Keratinocyte (primary cell): ENCODE measurements at regions not wholly inside any gene's neighbourhood (a gene's known extent, or its start where the extent isn't known, plus 50 kb on each side); places are given as distances from the start of the nearest gene placed in this dataset.

ENCODE experiments used
- DNase-seq: peaks from one replicate; pipeline ENCODE4 v3.0.0-alpha.2; 2011; ENCODE audit warnings: low read depth, missing footprints, low spot score
- FAIRE-seq: peaks from 2 replicates; lab custom pipeline; 2011; peaks lifted over from hg19 to GRCh38; lab: Jason Lieb, UNC
- H2AFZ ChIP-seq: 2 replicates; pipeline ENCODE4 v1.6.0; 2012; ENCODE audit warnings: low read length, control low read depth, inconsistent platforms; ENCODE audit not compliant: control insufficient read depth
- H3K27ac ChIP-seq: 2 replicates; pipeline ENCODE4 v1.5.1; 2011; ENCODE audit warnings: low read length; ENCODE audit not compliant: control insufficient read depth, insufficient read depth
- H3K27me3 ChIP-seq: 3 replicates; pipeline ENCODE4 v1.6.0; 2011; ENCODE audit warnings: low read length; ENCODE audit not compliant: control insufficient read depth, insufficient read depth; ENCODE audit errors: extremely low read depth
- H3K36me3 ChIP-seq, 2 experiments: 2 replicates in 1 of 2; 3 replicates in 1 of 2; pipeline ENCODE4 v1.5.1; 2011; ENCODE audit warnings: low read length in 2 of 2, mild to moderate bottlenecking in 1 of 2; ENCODE audit not compliant: control insufficient read depth in 2 of 2, insufficient read depth in 2 of 2; ENCODE audit errors: extremely low read depth in 1 of 2
- H3K4me1 ChIP-seq: 3 replicates; pipeline ENCODE4 v1.5.1; 2011; ENCODE audit warnings: low read length; ENCODE audit not compliant: control insufficient read depth, insufficient read depth; ENCODE audit errors: extremely low read depth
- H3K4me2 ChIP-seq: 3 replicates; pipeline ENCODE4 v1.6.0; 2011; ENCODE audit warnings: low read depth, low read length; ENCODE audit not compliant: control insufficient read depth, insufficient read depth; ENCODE audit errors: extremely low read depth
- H3K4me3 ChIP-seq, 3 experiments: fragments of 200-600 bp in 1 of 3; sonication (generic) in 1 of 3; 2 replicates in 2 of 3; 3 replicates in 1 of 3; pipeline ENCODE4 v1.5.1; 2011 to 2016; ENCODE audit warnings: low read length in 3 of 3, mild to moderate bottlenecking in 3 of 3, control low read depth in 2 of 3, inconsistent platforms in 1 of 3, low read depth in 1 of 3, mixed read lengths in 1 of 3, mixed run types in 1 of 3, moderate library complexity in 1 of 3; ENCODE audit not compliant: control insufficient read depth in 2 of 3, insufficient read depth in 2 of 3; ENCODE audit errors: extremely low read depth in 1 of 3
- H3K79me2 ChIP-seq: 2 replicates; pipeline ENCODE4 v1.6.0; 2012; ENCODE audit warnings: low read length; ENCODE audit not compliant: control insufficient read depth, insufficient read depth
- H3K9ac ChIP-seq: 3 replicates; pipeline ENCODE4 v1.6.0; 2011; ENCODE audit warnings: low read length; ENCODE audit not compliant: control insufficient read depth, insufficient read depth; ENCODE audit errors: extremely low read depth
- H3K9me1 ChIP-seq: 3 replicates; pipeline ENCODE4 v1.6.0; 2011; ENCODE audit warnings: low read length; ENCODE audit not compliant: control insufficient read depth, insufficient read depth; ENCODE audit errors: extremely low read depth
- H3K9me3 ChIP-seq: 2 replicates; pipeline ENCODE4 v1.5.1; 2012; ENCODE audit warnings: low read depth, low read length; ENCODE audit not compliant: control insufficient read depth
- H4K20me1 ChIP-seq: 3 replicates; pipeline ENCODE4 v1.6.0; 2011; ENCODE audit warnings: low read length; ENCODE audit not compliant: control insufficient read depth, insufficient read depth; ENCODE audit errors: extremely low read depth
- EZH2 ChIP-seq: IDR thresholded peaks from one replicate; pipeline ENCODE4 v1.6.1; 2012; ENCODE audit warnings: inconsistent platforms, mild to moderate bottlenecking, low read length, moderate library complexity
- dilution Hi-C: fragments of 300-500 bp; cut with MboI; formaldehyde crosslinking; loops from one replicate; pipeline ENCODE4 v1.7.0; 2020; ENCODE audit warnings: low sequenced_read_pairs; ENCODE audit not compliant: extremely low pct_ligation_motif_present
- TF ChIP-seq, protein P1 (sequence below), 3 experiments: IDR thresholded peaks in 1 of 3; conservative IDR thresholded peaks in 1 of 3; optimal IDR thresholded peaks in 1 of 3; 2 replicates in 2 of 3; 3 replicates in 1 of 3; pipeline versions ENCODE3 to v1.5.1; 2011; ENCODE audit warnings: low read length in 3 of 3, mild to moderate bottlenecking in 3 of 3, moderate library complexity in 2 of 3, control low read depth in 1 of 3, inconsistent platforms in 1 of 3; ENCODE audit not compliant: insufficient read depth in 2 of 3; ENCODE audit errors: extremely low read depth in 1 of 3

DNA sequence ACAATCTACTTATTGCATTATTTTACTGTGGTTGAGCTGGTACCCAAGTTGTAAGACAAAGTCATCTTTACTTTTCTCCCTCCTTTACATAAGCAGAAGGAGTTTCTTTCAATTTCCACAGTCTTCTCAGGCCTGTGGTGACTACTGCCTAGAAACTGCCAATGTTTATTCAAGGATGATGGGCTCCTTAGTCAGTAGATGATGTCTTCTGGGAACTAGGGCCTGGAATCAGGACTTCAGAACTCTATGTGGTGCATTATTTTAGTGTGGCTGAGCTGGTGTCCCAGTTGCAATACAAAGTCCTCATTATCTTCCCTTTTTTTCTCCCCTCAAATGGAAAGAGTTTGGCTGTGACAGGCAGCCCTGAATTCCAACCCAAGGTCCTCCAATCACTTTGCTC, 1762.5 kb downstream of the SI start:
- H3K79me2 ChIP-seq = no peaks in the 10 kb centered on the region
- no peak overlapping the region for H3K4me3 ChIP-seq
- H3K4me1 ChIP-seq = no peaks in the 10 kb centered on the region
- no peak overlapping the region for H3K9ac ChIP-seq
- no peaks in the 10 kb centered on the region for H3K36me3 ChIP-seq
- FAIRE-seq (no peak), DNase-seq (no peak)
- no peak overlapping the region for H2AFZ ChIP-seq
- H3K27me3 ChIP-seq = no peaks in the 10 kb centered on the region
- no peaks in the 10 kb centered on the region for H3K9me3 ChIP-seq
- H3K4me2 ChIP-seq = no peak overlapping the region
- no peak for TF ChIP-seq EZH2
- TF ChIP-seq, protein P1, sequence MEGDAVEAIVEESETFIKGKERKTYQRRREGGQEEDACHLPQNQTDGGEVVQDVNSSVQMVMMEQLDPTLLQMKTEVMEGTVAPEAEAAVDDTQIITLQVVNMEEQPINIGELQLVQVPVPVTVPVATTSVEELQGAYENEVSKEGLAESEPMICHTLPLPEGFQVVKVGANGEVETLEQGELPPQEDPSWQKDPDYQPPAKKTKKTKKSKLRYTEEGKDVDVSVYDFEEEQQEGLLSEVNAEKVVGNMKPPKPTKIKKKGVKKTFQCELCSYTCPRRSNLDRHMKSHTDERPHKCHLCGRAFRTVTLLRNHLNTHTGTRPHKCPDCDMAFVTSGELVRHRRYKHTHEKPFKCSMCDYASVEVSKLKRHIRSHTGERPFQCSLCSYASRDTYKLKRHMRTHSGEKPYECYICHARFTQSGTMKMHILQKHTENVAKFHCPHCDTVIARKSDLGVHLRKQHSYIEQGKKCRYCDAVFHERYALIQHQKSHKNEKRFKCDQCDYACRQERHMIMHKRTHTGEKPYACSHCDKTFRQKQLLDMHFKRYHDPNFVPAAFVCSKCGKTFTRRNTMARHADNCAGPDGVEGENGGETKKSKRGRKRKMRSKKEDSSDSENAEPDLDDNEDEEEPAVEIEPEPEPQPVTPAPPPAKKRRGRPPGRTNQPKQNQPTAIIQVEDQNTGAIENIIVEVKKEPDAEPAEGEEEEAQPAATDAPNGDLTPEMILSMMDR (optimal IDR thresholded peaks at IDR 0.05 in 1 of 3, IDR thresholded peaks at IDR 0.05 in 1 of 3, conservative IDR thresholded peaks at IDR 0.05 in 1 of 3; ENCODE audit: extremely low read depth in 1 of 3, insufficient read depth in 2 of 3, low read length in 3 of 3) = no peak
- no peaks in the 10 kb centered on the region for H3K9me1 ChIP-seq
- H3K27ac ChIP-seq = no peak overlapping the region
- dilution Hi-C loops = no loop called here
- H4K20me1 ChIP-seq = no peaks in the 10 kb centered on the region

DNA sequence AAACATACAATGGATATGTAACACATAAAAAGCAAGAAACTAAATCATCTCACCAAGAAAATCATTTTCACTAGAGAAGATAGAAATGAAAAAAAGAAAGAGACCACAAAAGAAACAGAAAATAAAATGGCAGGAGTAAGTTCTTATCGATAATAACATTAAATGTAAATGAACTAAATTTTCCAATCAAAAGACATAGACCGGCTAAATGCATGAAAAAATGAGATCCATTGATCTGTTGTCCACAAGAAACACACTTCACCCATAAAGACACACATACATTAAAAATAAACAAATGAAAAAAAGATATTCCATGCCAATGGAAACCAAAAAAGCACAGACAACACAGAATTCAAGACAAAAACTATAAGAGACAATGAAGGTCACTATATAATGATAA, 1771.9 kb downstream of the SI start:
- Histone ChIP-seq H3K9ac (no peak overlapping the region), H3K27ac (no peak overlapping the region), H3K36me3 (no peaks in the 10 kb centered on the region), H3K27me3 (no peaks in the 10 kb centered on the region), H3K4me1 (no peaks in the 10 kb centered on the region), H3K9me1 (no peaks in the 10 kb centered on the region), H2AFZ (no peak overlapping the region), H3K79me2 (no peaks in the 10 kb centered on the region), H3K4me2 (no peak overlapping the region), H3K9me3 (peaks cover 3% of the 10 kb centered on the region), H4K20me1 (no peaks in the 10 kb centered on the region), H3K4me3 (no peak overlapping the region)
- dilution Hi-C loops = no loop called here
- TF ChIP-seq EZH2 = no peak
- TF ChIP-seq, protein P1 (optimal IDR thresholded peaks at IDR 0.05 in 1 of 3, IDR thresholded peaks at IDR 0.05 in 1 of 3, conservative IDR thresholded peaks at IDR 0.05 in 1 of 3; ENCODE audit: extremely low read depth in 1 of 3, insufficient read depth in 2 of 3, low read length in 3 of 3) = no peak
- no peak for FAIRE-seq
- no peak for DNase-seq
